SK-N-SH treated with all-trans-retinoic acid at 6 μM for 48 hours (cell line): ENCODE measurements at regions not wholly inside any gene's neighbourhood (a gene's known extent, or its start where the extent isn't known, plus 50 kb on each side); places are given as distances from the start of the nearest gene placed in this dataset.

Source experiments
- ARNTL ChIP-seq: fragments of 450-650 bp; formaldehyde crosslinking; IDR thresholded peaks from 2 replicates; pipeline ENCODE4 v1.5.0; 2020; ENCODE audit warnings: low read depth, mild to moderate bottlenecking, moderate library complexity, borderline replicate concordance
- CSDC2 ChIP-seq: fragments of 250-450 bp; sonication (Bioruptor Pico); IDR thresholded peaks from 2 replicates; pipeline ENCODE4 v1.5.0; 2020; ENCODE audit warnings: mild to moderate bottlenecking, moderate library complexity
- ESRRG ChIP-seq: fragments of 250-450 bp; sonication (Bioruptor Pico); IDR thresholded peaks from 2 replicates; pipeline ENCODE4 v1.6.1; 2021; ENCODE audit warnings: mild to moderate bottlenecking
- GLIS3 ChIP-seq: fragments of 250-450 bp; sonication (Bioruptor Pico); IDR thresholded peaks from 2 replicates; pipeline ENCODE4 v1.5.0; 2020; ENCODE audit warnings: mild to moderate bottlenecking, moderate library complexity
- OSR1 ChIP-seq: fragments of 250-450 bp; sonication (Bioruptor Pico); IDR thresholded peaks from 2 replicates; pipeline ENCODE4 v1.8.0; 2022; ENCODE audit warnings: moderate library complexity, mild to moderate bottlenecking, inconsistent platforms
- RARB ChIP-seq: fragments of 250-450 bp; sonication (Bioruptor Pico); IDR thresholded peaks from 2 replicates; pipeline ENCODE4 v1.8.0; 2021; ENCODE audit warnings: mild to moderate bottlenecking, moderate library complexity
- TSHZ2 ChIP-seq: fragments of 250-450 bp; sonication (Bioruptor Pico); IDR thresholded peaks from 2 replicates; pipeline ENCODE4 v1.5.0; 2020; ENCODE audit warnings: mild to moderate bottlenecking, moderate library complexity
- ZNF8 ChIP-seq: fragments of 450-650 bp; formaldehyde crosslinking; IDR thresholded peaks from 2 replicates; pipeline ENCODE4 v1.5.0; 2020; ENCODE audit warnings: mild to moderate bottlenecking, moderate library complexity
- TF ChIP-seq, protein P1 (sequence below): fragments of 250-450 bp; sonication (Bioruptor Pico); IDR thresholded peaks from 2 replicates; pipeline ENCODE4 v1.8.0; 2020; ENCODE audit warnings: mild to moderate bottlenecking, moderate library complexity, borderline replicate concordance

DNA sequence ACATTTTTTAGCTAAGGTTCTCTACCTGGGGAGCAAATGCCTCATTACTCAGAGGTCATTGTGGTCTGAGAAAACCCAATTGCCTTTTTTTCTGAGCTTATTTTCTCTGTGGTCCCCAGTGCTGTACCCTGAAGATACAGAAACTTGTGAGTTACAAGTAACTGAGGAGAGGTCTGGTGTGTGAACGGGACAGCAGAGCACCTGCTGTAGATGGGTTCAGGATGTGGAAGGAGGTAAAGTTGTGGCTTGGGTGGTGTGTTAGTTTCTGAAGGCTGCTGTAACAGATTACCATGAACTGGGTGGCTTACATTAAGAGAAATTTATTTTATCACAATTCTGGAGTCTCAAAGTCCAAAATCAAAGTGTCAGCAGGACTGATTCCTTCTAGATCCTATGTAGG, 449.1 kb upstream of the NRP1 start:
- no peak for TF ChIP-seq CSDC2 (CRISPR knock-in tag)
- no peak for TF ChIP-seq RARB (CRISPR knock-in tag)
- no peak for TF ChIP-seq ZNF8 (CRISPR knock-in tag)
- TF ChIP-seq ARNTL (CRISPR knock-in tag) = no peak
- TF ChIP-seq GLIS3 (CRISPR knock-in tag) = no peak
- TF ChIP-seq OSR1 (CRISPR knock-in tag) = no peak
- TF ChIP-seq, protein P1, sequence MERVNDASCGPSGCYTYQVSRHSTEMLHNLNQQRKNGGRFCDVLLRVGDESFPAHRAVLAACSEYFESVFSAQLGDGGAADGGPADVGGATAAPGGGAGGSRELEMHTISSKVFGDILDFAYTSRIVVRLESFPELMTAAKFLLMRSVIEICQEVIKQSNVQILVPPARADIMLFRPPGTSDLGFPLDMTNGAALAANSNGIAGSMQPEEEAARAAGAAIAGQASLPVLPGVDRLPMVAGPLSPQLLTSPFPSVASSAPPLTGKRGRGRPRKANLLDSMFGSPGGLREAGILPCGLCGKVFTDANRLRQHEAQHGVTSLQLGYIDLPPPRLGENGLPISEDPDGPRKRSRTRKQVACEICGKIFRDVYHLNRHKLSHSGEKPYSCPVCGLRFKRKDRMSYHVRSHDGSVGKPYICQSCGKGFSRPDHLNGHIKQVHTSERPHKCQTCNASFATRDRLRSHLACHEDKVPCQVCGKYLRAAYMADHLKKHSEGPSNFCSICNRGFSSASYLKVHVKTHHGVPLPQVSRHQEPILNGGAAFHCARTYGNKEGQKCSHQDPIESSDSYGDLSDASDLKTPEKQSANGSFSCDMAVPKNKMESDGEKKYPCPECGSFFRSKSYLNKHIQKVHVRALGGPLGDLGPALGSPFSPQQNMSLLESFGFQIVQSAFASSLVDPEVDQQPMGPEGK (CRISPR knock-in tag) = no peak
- no peak for TF ChIP-seq ESRRG (CRISPR knock-in tag)
- TF ChIP-seq TSHZ2 (CRISPR knock-in tag) = no peak
